Kidney epithelial cell (primary cell): ENCODE measurements at regions not wholly inside any gene's neighbourhood (a gene's known extent, or its start where the extent isn't known, plus 50 kb on each side); places are given as distances from the start of the nearest gene placed in this dataset.
"Not testable (repeated sequence)": the region's sequence is repeated elsewhere in the genome, so short reads cannot be mapped to it uniquely, and the experiment has no call there.

Source experiments
- DNase-seq: peaks from one replicate; pipeline ENCODE4 v3.0.0-alpha.2; 2010; ENCODE audit warnings: low read depth
- H3K27me3 ChIP-seq: 2 replicates; pipeline ENCODE4 v1.6.0; 2011; ENCODE audit warnings: low read length; ENCODE audit not compliant: control insufficient read depth, insufficient read depth
- H3K36me3 ChIP-seq: 2 replicates; pipeline ENCODE4 v1.5.1; 2011; ENCODE audit warnings: low read length; ENCODE audit not compliant: control insufficient read depth, insufficient read depth
- H3K4me3 ChIP-seq: 2 replicates; pipeline ENCODE4 v1.5.1; 2011; ENCODE audit warnings: low read depth, mild to moderate bottlenecking, control low read depth, low read length
- CTCF ChIP-seq: IDR thresholded peaks from 2 replicates; pipeline ENCODE4 v1.5.1; 2011; ENCODE audit warnings: mild to moderate bottlenecking, moderate library complexity, low read length, control low read depth, inconsistent platforms; ENCODE audit not compliant: insufficient read depth, poor library complexity, severe bottlenecking

GRCh38 chr7:81385370-81385769 lies 384.5 kb downstream of the HGF start:
- no peaks in the 10 kb centered on the region for H3K36me3 ChIP-seq
- no peaks in the 10 kb centered on the region for H3K27me3 ChIP-seq
- no peak overlapping the region for H3K4me3 ChIP-seq
- no peak for TF ChIP-seq CTCF
- no peak for DNase-seq

- no peak for TF ChIP-seq CTCF
Observed at GRCh38 chr7:81383846-81384245, 386.0 kb downstream of the HGF start.

GRCh38 chr7:81374641-81375040 lies 395.2 kb downstream of the HGF start:
- H3K27me3 ChIP-seq, DNase-seq, H3K36me3 ChIP-seq, H3K4me3 ChIP-seq: not testable (repeated sequence)

More at GRCh38 chr7:81383846-81384245, 386.0 kb downstream of the HGF start:
- Histone ChIP-seq H3K36me3 (no peaks in the 10 kb centered on the region), H3K4me3 (no peak overlapping the region), H3K27me3 (no peaks in the 10 kb centered on the region)
- no peak for DNase-seq

GRCh38 chr7:81370822-81371221 lies 399.0 kb downstream of the HGF start:
- Histone ChIP-seq H3K4me3 (no peak overlapping the region), H3K36me3 (no peaks in the 10 kb centered on the region), H3K27me3 (no peaks in the 10 kb centered on the region)
- DNase-seq = no peak
- TF ChIP-seq CTCF = no peak

GRCh38 chr7:81367326-81367931 lies 402.4 kb downstream of the HGF start:
- Histone ChIP-seq H3K4me3 (no peak overlapping the region), H3K27me3 (no peaks in the 10 kb centered on the region), H3K36me3 (no peaks in the 10 kb centered on the region)
- DNase-seq = no peak
- no peak for TF ChIP-seq CTCF

GRCh38 chr7:81366546-81366945 lies 403.3 kb downstream of the HGF start:
- H3K27me3 ChIP-seq = no peaks in the 10 kb centered on the region
- TF ChIP-seq CTCF = no peak

More at GRCh38 chr7:81366546-81366945, 403.3 kb downstream of the HGF start:
- H3K4me3 ChIP-seq = no peak overlapping the region
- no peak for DNase-seq
- H3K36me3 ChIP-seq = no peaks in the 10 kb centered on the region
